Neural crest cell (in vitro differentiated cells): ENCODE measurements at regions not wholly inside any gene's neighbourhood (a gene's known extent, or its start where the extent isn't known, plus 50 kb on each side); places are given as distances from the start of the nearest gene placed in this dataset.

Experiments
- DNase-seq: peaks from one replicate; pipeline ENCODE4 v3.0.0; 2021; ENCODE audit warnings: low read depth, mixed read lengths, low spot score
- H3K27ac Mint-ChIP-seq: one replicate; pipeline ENCODE4 v1.8.0; 2021; ENCODE audit warnings: mild to moderate bottlenecking, mixed read lengths; ENCODE audit not compliant: unreplicated experiment
- H3K27me3 Mint-ChIP-seq: 2 replicates; pipeline ENCODE4 v1.8.0; 2021; ENCODE audit warnings: low read depth, mild to moderate bottlenecking, mixed read lengths
- H3K36me3 Mint-ChIP-seq: 2 replicates; pipeline ENCODE4 v1.8.0; 2021; ENCODE audit warnings: low read depth, mild to moderate bottlenecking, mixed read lengths
- H3K4me1 Mint-ChIP-seq: 2 replicates; pipeline ENCODE4 v1.8.0; 2021; ENCODE audit warnings: mixed read lengths
- H3K4me3 Mint-ChIP-seq: one replicate; pipeline ENCODE4 v1.8.0; 2021; ENCODE audit warnings: mild to moderate bottlenecking, mixed read lengths
- H3K9me3 Mint-ChIP-seq: 2 replicates; pipeline ENCODE4 v1.8.0; 2021; ENCODE audit warnings: mixed read lengths
- TF ChIP-seq, protein P1 (sequence below): fragments of 200-600 bp; sonication (generic); conservative IDR thresholded peaks from 2 replicates; pipeline ENCODE4 v1.5.0; 2021; ENCODE audit warnings: antibody characterized with exemption, mild to moderate bottlenecking

DNA sequence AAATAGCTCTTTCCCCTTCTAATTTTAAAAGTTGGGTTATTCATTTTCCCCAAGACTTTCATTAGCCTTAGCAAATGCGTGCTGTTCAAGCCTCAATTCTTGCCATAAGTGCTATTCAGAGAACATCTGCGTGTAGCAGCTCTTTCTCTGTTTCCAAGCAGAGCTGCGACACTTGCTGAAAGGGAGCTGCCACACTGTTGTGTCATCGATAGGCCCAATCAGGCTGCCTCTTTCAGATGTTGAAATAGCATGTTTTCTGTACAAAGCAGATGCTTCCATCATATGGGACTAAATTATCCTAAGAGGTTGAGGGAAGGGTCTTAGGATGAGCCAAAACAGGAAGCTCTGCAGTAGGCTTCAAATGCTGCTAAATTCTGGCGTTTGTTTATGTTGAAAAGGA lies 220.9 kb upstream of the CDC14C start:
- H3K36me3 Mint-ChIP-seq = no peaks in the 10 kb centered on the region
- TF ChIP-seq, protein P1, sequence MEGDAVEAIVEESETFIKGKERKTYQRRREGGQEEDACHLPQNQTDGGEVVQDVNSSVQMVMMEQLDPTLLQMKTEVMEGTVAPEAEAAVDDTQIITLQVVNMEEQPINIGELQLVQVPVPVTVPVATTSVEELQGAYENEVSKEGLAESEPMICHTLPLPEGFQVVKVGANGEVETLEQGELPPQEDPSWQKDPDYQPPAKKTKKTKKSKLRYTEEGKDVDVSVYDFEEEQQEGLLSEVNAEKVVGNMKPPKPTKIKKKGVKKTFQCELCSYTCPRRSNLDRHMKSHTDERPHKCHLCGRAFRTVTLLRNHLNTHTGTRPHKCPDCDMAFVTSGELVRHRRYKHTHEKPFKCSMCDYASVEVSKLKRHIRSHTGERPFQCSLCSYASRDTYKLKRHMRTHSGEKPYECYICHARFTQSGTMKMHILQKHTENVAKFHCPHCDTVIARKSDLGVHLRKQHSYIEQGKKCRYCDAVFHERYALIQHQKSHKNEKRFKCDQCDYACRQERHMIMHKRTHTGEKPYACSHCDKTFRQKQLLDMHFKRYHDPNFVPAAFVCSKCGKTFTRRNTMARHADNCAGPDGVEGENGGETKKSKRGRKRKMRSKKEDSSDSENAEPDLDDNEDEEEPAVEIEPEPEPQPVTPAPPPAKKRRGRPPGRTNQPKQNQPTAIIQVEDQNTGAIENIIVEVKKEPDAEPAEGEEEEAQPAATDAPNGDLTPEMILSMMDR = no peak
- DNase-seq = no peak
- no peak overlapping the region for H3K27ac Mint-ChIP-seq
- no peak overlapping the region for H3K4me3 Mint-ChIP-seq
- no peaks in the 10 kb centered on the region for H3K27me3 Mint-ChIP-seq
- peaks cover 33% of the 10 kb centered on the region for H3K4me1 Mint-ChIP-seq
- no peaks in the 10 kb centered on the region for H3K9me3 Mint-ChIP-seq

DNA sequence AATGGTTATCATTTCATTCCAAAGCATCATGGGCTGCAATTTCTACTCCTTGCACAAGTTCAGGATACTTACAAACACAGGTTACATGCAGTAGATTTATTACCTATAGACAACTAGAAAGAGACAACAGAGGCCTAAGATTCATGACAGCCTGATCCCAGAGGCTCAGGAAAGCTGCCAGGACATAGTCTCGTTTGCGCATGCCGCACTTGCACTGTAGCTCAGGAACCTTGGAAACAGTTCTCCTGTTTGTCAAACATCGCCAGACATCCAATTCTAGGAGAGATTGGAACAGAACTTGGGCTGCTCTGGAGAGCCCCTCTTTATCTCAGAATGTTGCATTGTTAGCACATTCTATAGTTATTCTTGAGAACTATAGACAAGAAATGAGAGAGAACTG lies 216.2 kb upstream of the CDC14C start:
- H3K27me3 Mint-ChIP-seq = no peaks in the 10 kb centered on the region
- H3K4me3 Mint-ChIP-seq = no peak overlapping the region
- H3K36me3 Mint-ChIP-seq = no peaks in the 10 kb centered on the region
- H3K27ac Mint-ChIP-seq = no peak overlapping the region
- H3K4me1 Mint-ChIP-seq = peaks cover 23% of the 10 kb centered on the region
- no peaks in the 10 kb centered on the region for H3K9me3 Mint-ChIP-seq
- TF ChIP-seq, protein P1 = no peak
- no peak for DNase-seq

DNA sequence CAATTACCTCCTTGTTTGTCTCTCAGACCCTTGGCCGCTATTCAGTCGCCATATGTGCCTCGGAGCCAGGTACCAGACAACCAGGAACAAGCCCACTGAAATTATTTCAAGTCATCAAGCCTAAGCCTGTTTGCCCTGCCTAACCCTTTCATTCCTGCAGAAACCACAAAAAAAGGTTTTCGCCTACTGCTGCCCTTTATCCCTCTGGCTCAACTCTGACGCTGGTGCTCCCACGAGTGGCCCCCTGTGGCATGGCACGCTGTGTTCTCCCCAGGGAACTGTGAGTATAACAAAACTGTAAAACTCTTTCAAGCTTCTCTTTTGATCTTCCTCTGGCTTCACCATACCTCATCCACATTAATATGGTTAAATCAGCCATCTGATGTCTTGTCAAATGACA lies 215.7 kb upstream of the CDC14C start:
- TF ChIP-seq, protein P1 = no peak
- H3K9me3 Mint-ChIP-seq = no peaks in the 10 kb centered on the region
- H3K36me3 Mint-ChIP-seq = no peaks in the 10 kb centered on the region
- H3K4me1 Mint-ChIP-seq = peaks cover 20% of the 10 kb centered on the region
- no peak for DNase-seq
- H3K27ac Mint-ChIP-seq = no peak overlapping the region
- no peak overlapping the region for H3K4me3 Mint-ChIP-seq
- H3K27me3 Mint-ChIP-seq = no peaks in the 10 kb centered on the region

DNA sequence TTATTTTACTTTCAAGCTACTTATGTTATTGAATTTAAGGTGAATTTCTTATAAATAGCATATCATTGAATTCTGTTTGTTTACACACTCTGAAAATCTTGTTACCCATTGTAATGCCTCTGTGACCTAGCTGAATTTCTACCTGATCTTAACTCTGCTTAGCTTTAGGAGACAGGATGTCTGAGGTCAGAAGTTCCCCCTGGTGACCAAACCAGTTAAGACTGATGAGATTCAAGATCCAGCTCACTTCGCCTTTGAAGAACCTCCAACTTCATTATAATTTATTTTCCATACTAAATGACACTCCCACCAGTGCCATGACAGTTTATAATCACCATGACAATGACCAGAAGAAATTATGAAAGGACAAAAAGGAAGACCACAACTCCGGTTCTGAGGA lies 213.4 kb upstream of the CDC14C start:
- Mint-ChIP-seq H3K36me3 (no peaks in the 10 kb centered on the region), H3K4me3 (no peak overlapping the region), H3K4me1 (peaks cover 14% of the 10 kb centered on the region), H3K9me3 (no peaks in the 10 kb centered on the region), H3K27me3 (no peaks in the 10 kb centered on the region), H3K27ac (no peak overlapping the region)
- DNase-seq = no peak
- TF ChIP-seq, protein P1 = no peak

DNA sequence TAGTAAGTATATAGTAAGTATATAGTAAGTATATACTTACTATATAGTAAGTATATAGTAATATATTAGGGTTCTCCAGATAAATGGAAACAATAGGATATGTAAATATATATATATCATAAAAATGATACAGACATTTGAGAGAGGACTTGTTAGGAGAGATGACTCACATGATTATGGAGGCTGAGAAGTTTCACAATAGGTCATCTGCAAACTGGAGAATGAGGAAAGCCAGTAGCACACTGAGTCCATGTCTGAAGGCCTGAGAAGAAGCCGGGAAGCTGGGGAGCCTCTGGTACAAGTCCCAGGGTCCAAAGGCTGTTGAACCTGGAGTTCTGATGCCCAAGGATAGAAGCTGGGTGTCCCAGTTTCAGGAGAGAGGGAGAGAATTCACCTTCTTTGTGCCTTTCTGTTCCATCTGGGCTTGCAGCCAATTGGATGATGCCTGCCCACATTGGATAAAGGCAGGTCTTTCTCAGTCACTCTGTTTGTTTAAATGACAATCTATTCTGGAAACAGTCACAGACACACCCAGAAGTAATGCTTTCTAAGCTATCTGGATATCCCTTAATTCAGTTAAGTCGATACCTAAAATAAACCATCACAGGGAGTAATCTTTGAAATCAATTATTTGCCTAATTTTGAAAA lies 205.5 kb upstream of the CDC14C start:
- H3K9me3 Mint-ChIP-seq = no peaks in the 10 kb centered on the region
- H3K4me3 Mint-ChIP-seq = no peak overlapping the region
- TF ChIP-seq, protein P1 = no peak
- no peaks in the 10 kb centered on the region for H3K36me3 Mint-ChIP-seq
- H3K27me3 Mint-ChIP-seq = no peaks in the 10 kb centered on the region
- no peak for DNase-seq
- no peak overlapping the region for H3K27ac Mint-ChIP-seq
- no peaks in the 10 kb centered on the region for H3K4me1 Mint-ChIP-seq
